ENCODE measurements at regions not wholly inside any gene's neighbourhood (a gene's known extent, or its start where the extent isn't known, plus 50 kb on each side); places are given as distances from the start of the nearest gene placed in this dataset.

- Histone ChIP-seq H3F3A (ENCODE audit: insufficient read depth, low read length, poor library complexity, severe bottlenecking) (no peaks in the 10 kb centered on the region), H2AFZ (ENCODE audit: low read depth, low read length) (no peak overlapping the region), H3K9ac (ENCODE audit: low read length) (no peak overlapping the region), H3K27me3 (ENCODE audit: insufficient read depth, low read depth, low read length) (no peaks in the 10 kb centered on the region), H3K4me2 (ENCODE audit: low read length) (no peak overlapping the region), H3K36me3 (ENCODE audit: insufficient read depth, low read length) (no peaks in the 10 kb centered on the region), H3K27ac (ENCODE audit: low read length) (no peak overlapping the region), H3K79me2 (replicated peaks; ENCODE audit: insufficient read depth, low read length) (no peaks in the 10 kb centered on the region), H3K4me3 (ENCODE audit: low read length) (no peak overlapping the region), H4K20me1 (ENCODE audit: insufficient read depth) (no peaks in the 10 kb centered on the region), H3K9me2 (ENCODE audit: insufficient read depth, low read length) (no peaks in the 10 kb centered on the region), H3K9me3 (ENCODE audit: low read length) (no peaks in the 10 kb centered on the region)
- TF ChIP-seq TAF1 (IDR thresholded peaks at IDR 0.05; ENCODE audit: low read depth), result no peak
- no peak for TF ChIP-seq POLR2AphosphoS5 (IDR thresholded peaks at IDR 0.05)
- TF ChIP-seq RAD21 (conservative IDR thresholded peaks at IDR 0.05), result no peak
- no peak for TF ChIP-seq REST (IDR thresholded peaks at IDR 0.05; ENCODE audit: borderline replicate concordance)
- no peak for TF ChIP-seq EP300 (conservative IDR thresholded peaks at IDR 0.05; ENCODE audit: poor library complexity, severe bottlenecking)
- no peak for TF ChIP-seq CTCF (IDR thresholded peaks at IDR 0.05; ENCODE audit: poor library complexity, severe bottlenecking)
- no peak for TF ChIP-seq EZH2 (IDR thresholded peaks at IDR 0.05; ENCODE audit: borderline replicate concordance, insufficient read depth, low read length, poor library complexity, severe bottlenecking)
These were observed 689.9 kb upstream of the CITED2 start for GRCh38 chr6:140064366-140064765.

GRCh38 chr6:140063021-140063399 lies 688.6 kb upstream of the CITED2 start:
- H3K4me2 ChIP-seq (ENCODE audit: low read length), result no peak overlapping the region
- no peak overlapping the region for H3K4me3 ChIP-seq (ENCODE audit: low read length)
- H3K9me2 ChIP-seq (ENCODE audit: insufficient read depth, low read length), result no peaks in the 10 kb centered on the region
- no peak overlapping the region for H2AFZ ChIP-seq (ENCODE audit: low read depth, low read length)
- no peak overlapping the region for H3K27ac ChIP-seq (ENCODE audit: low read length)
- no peaks in the 10 kb centered on the region for H3F3A ChIP-seq (ENCODE audit: insufficient read depth, low read length, poor library complexity, severe bottlenecking)
- no peaks in the 10 kb centered on the region for H3K27me3 ChIP-seq (ENCODE audit: insufficient read depth, low read depth, low read length)
- H3K36me3 ChIP-seq (ENCODE audit: insufficient read depth, low read length), result no peaks in the 10 kb centered on the region
- H3K79me2 ChIP-seq (replicated peaks; ENCODE audit: insufficient read depth, low read length), result no peaks in the 10 kb centered on the region
- H3K9ac ChIP-seq (ENCODE audit: low read length), result no peak overlapping the region
- no peak for TF ChIP-seq EP300 (conservative IDR thresholded peaks at IDR 0.05; ENCODE audit: poor library complexity, severe bottlenecking)
- TF ChIP-seq CTCF (IDR thresholded peaks at IDR 0.05; ENCODE audit: poor library complexity, severe bottlenecking), result no peak
- no peak for TF ChIP-seq MXI1 (conservative IDR thresholded peaks at IDR 0.05; ENCODE audit: poor library complexity, severe bottlenecking)
- no peak for TF ChIP-seq REST (IDR thresholded peaks at IDR 0.05; ENCODE audit: borderline replicate concordance)
- no peak for TF ChIP-seq RAD21 (conservative IDR thresholded peaks at IDR 0.05)
- no peak for TF ChIP-seq POLR2AphosphoS5 (IDR thresholded peaks at IDR 0.05)
- TF ChIP-seq SMC3 (conservative IDR thresholded peaks at IDR 0.05; ENCODE audit: poor library complexity), result no peak
- no peak for TF ChIP-seq EZH2 (IDR thresholded peaks at IDR 0.05; ENCODE audit: borderline replicate concordance, insufficient read depth, low read length, poor library complexity, severe bottlenecking)
- no peaks in the 10 kb centered on the region for H3K9me3 ChIP-seq (ENCODE audit: low read length)
- no peaks in the 10 kb centered on the region for H4K20me1 ChIP-seq (ENCODE audit: insufficient read depth)

All from neural cell (in vitro differentiated cells).